ENCODE measurements at regions not wholly inside any gene's neighbourhood (a gene's known extent, or its start where the extent isn't known, plus 50 kb on each side); places are given as distances from the start of the nearest gene placed in this dataset.

DNA sequence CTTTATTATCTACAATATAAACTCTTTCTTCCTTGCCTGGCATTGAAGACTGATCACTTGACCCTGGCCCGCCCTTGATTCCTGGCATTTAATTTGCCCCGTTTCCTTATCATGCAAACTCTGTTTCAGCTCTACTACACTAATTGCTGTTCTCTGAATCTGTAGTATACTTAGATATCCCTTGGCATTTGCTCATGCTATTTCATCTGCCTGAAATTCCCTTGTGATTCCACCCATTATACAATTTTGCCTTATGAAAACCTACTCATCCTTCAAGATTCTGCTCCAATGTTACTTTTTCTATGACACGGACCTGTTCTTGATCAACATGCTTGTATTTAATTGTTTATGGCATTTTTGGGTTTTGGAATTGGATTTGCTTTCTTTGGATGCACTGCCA is 459.9 kb upstream of the AMOT start:
- TF ChIP-seq, protein P1, sequence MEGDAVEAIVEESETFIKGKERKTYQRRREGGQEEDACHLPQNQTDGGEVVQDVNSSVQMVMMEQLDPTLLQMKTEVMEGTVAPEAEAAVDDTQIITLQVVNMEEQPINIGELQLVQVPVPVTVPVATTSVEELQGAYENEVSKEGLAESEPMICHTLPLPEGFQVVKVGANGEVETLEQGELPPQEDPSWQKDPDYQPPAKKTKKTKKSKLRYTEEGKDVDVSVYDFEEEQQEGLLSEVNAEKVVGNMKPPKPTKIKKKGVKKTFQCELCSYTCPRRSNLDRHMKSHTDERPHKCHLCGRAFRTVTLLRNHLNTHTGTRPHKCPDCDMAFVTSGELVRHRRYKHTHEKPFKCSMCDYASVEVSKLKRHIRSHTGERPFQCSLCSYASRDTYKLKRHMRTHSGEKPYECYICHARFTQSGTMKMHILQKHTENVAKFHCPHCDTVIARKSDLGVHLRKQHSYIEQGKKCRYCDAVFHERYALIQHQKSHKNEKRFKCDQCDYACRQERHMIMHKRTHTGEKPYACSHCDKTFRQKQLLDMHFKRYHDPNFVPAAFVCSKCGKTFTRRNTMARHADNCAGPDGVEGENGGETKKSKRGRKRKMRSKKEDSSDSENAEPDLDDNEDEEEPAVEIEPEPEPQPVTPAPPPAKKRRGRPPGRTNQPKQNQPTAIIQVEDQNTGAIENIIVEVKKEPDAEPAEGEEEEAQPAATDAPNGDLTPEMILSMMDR (IDR thresholded peaks at IDR 0.05; ENCODE audit: insufficient read depth, low read length) = no peak
- no peak for TF ChIP-seq POLR2AphosphoS5 (IDR thresholded peaks at IDR 0.05; ENCODE audit: low read depth)
- no peak for TF ChIP-seq SPI1 (IDR thresholded peaks at IDR 0.05; ENCODE audit: borderline replicate concordance, low read depth)
- TF ChIP-seq, protein P2, sequence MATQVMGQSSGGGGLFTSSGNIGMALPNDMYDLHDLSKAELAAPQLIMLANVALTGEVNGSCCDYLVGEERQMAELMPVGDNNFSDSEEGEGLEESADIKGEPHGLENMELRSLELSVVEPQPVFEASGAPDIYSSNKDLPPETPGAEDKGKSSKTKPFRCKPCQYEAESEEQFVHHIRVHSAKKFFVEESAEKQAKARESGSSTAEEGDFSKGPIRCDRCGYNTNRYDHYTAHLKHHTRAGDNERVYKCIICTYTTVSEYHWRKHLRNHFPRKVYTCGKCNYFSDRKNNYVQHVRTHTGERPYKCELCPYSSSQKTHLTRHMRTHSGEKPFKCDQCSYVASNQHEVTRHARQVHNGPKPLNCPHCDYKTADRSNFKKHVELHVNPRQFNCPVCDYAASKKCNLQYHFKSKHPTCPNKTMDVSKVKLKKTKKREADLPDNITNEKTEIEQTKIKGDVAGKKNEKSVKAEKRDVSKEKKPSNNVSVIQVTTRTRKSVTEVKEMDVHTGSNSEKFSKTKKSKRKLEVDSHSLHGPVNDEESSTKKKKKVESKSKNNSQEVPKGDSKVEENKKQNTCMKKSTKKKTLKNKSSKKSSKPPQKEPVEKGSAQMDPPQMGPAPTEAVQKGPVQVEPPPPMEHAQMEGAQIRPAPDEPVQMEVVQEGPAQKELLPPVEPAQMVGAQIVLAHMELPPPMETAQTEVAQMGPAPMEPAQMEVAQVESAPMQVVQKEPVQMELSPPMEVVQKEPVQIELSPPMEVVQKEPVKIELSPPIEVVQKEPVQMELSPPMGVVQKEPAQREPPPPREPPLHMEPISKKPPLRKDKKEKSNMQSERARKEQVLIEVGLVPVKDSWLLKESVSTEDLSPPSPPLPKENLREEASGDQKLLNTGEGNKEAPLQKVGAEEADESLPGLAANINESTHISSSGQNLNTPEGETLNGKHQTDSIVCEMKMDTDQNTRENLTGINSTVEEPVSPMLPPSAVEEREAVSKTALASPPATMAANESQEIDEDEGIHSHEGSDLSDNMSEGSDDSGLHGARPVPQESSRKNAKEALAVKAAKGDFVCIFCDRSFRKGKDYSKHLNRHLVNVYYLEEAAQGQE (IDR thresholded peaks at IDR 0.05; ENCODE audit: insufficient replicate concordance, low read depth) = no peak
- no peak for TF ChIP-seq GABPA (IDR thresholded peaks at IDR 0.05; ENCODE audit: low read depth)
